OCI-LY1 (cell line): ENCODE measurements at regions not wholly inside any gene's neighbourhood (a gene's known extent, or its start where the extent isn't known, plus 50 kb on each side); places are given as distances from the start of the nearest gene placed in this dataset.

Experiments used
- CTCF ChIP-seq: fragments of 200-600 bp; sonication (generic), shearing (Covaris generic); IDR thresholded peaks from 2 replicates; pipeline ENCODE4 v1.5.1; 2017; ENCODE audit warnings: mild to moderate bottlenecking, antibody characterized with exemption, low read length, moderate library complexity, mixed read lengths
- EZH2 ChIP-seq: fragments of 200-600 bp; sonication (generic), shearing (Covaris generic); IDR thresholded peaks from 2 replicates; pipeline ENCODE4 v1.8.0; 2017; ENCODE audit warnings: borderline replicate concordance, mixed run types, mild to moderate bottlenecking, antibody characterized with exemption, low read length, moderate library complexity, mixed read lengths

- no peak for TF ChIP-seq CTCF
- no peak for TF ChIP-seq EZH2
Measured at GRCh38 chr2:65739927-65740326, 307.5 kb upstream of the SPRED2 start.
